ENCODE measurements at regions not wholly inside any gene's neighbourhood (a gene's known extent, or its start where the extent isn't known, plus 50 kb on each side); places are given as distances from the start of the nearest gene placed in this dataset.
A peak's percentile ranks its signal among the peaks of the same experiment; 100 is the strongest.
"Not testable (repeated sequence)": the region's sequence is repeated elsewhere in the genome, so short reads cannot be mapped to it uniquely, and the experiment has no call there.

DNA sequence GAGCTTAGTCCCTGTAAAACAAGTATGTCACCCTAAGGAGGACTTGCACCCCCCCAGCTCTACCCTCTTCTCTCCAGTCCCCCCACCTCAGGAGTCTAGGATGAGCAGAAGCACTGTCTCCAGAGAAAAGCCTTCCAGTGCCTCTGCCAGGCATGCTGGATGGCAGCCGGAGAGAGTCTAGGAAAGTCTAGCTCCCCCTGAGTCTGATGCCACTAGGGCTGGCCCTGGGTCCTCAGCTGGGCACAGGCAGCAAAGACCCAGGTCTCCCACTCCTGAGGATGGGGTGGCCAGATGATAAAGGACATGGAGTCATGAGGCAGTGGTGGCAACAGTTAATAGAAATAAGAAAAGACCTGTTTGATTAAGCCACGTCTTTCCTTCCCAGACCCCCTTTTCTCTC, 225.6 kb downstream of the CYP26B1 start:
- H3K27me3 Mint-ChIP-seq (ENCODE audit: low read depth), result peaks cover 56% of the 10 kb centered on the region
- no peak overlapping the region for H3K27ac Mint-ChIP-seq
- peaks cover 3% of the 10 kb centered on the region for H3K36me3 Mint-ChIP-seq (ENCODE audit: low read depth)
- H3K4me3 Mint-ChIP-seq, result no peak overlapping the region
- TF ChIP-seq, protein P1, sequence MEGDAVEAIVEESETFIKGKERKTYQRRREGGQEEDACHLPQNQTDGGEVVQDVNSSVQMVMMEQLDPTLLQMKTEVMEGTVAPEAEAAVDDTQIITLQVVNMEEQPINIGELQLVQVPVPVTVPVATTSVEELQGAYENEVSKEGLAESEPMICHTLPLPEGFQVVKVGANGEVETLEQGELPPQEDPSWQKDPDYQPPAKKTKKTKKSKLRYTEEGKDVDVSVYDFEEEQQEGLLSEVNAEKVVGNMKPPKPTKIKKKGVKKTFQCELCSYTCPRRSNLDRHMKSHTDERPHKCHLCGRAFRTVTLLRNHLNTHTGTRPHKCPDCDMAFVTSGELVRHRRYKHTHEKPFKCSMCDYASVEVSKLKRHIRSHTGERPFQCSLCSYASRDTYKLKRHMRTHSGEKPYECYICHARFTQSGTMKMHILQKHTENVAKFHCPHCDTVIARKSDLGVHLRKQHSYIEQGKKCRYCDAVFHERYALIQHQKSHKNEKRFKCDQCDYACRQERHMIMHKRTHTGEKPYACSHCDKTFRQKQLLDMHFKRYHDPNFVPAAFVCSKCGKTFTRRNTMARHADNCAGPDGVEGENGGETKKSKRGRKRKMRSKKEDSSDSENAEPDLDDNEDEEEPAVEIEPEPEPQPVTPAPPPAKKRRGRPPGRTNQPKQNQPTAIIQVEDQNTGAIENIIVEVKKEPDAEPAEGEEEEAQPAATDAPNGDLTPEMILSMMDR (IDR thresholded peaks at IDR 0.05; ENCODE audit: unreplicated experiment in 3 of 3), result no peak
- H3K9me3 Mint-ChIP-seq, result peaks cover 17% of the 10 kb centered on the region
- peaks cover 15% of the 10 kb centered on the region for H3K4me1 Mint-ChIP-seq

DNA sequence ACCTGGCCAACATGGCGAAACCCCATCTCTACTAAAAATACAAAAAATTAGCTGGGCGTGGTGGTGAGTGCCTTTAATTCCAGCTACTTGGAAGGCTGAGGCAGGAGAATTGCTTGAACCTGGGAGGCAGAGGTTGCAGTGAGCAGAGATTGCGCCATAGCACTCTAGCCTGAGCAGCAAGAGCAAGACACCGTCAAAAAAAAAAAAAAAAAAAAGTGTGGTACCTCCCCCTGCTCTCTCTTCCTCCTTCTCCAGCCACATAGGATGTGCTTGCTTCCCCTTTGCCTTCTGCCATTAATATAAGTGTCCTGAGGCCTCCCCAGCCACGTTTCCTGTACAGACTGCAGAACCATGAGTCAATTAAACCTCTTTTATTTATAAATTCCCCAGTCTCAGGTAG, 226.8 kb downstream of the CYP26B1 start:
- peaks cover 54% of the 10 kb centered on the region for H3K27me3 Mint-ChIP-seq (ENCODE audit: low read depth)
- H3K9me3 Mint-ChIP-seq, result peaks cover 21% of the 10 kb centered on the region
- not testable (repeated sequence) for H3K4me3 Mint-ChIP-seq; H3K27ac Mint-ChIP-seq; H3K36me3 Mint-ChIP-seq (ENCODE audit: low read depth)
- peaks cover 12% of the 10 kb centered on the region for H3K4me1 Mint-ChIP-seq

DNA sequence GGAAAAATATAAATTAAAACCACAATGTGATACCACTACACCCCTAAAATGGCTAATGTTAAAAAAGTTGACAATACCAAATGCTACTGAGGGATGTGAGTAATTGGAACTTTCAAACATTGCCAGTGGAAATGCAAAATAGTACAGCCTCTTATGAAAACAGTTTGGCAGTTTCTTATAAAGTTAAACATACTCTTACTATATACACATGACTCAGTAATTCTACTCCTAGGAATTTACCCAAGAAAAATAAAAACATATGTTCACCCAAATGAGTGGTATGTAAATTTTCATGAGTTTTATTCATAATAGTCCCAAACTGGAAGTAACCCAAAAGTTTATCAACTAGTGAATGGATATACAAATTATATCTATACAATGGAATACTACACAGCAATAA, 228.0 kb downstream of the CYP26B1 start:
- Mint-ChIP-seq H3K4me1 (peaks cover 8% of the 10 kb centered on the region), H3K36me3 (ENCODE audit: low read depth) (peaks cover 3% of the 10 kb centered on the region), H3K27me3 (ENCODE audit: low read depth) (peaks cover 47% of the 10 kb centered on the region), H3K4me3 (no peak overlapping the region), H3K9me3 (peaks cover 25% of the 10 kb centered on the region), H3K27ac (no peak overlapping the region)
- TF ChIP-seq, protein P1 (IDR thresholded peaks at IDR 0.05; ENCODE audit: unreplicated experiment in 3 of 3), result no peak

DNA sequence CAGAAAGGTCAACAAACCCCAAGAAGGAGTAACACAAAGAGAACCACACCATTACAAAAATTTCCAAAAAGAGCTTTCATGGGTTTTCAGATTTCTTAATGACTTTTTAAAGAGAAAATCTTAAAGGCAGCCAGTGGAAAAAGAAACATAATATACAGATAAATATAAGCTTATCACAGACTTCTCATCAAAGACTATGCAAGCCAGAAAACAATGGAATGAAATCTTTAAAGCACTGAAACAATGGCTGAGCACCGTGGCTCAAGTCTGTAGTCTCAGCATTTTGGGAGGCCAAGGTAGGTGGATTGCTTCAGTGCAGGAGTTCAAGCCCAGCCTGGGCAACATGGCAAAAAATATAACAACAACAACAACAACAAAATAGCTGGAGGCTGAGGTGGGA, 237.4 kb downstream of the CYP26B1 start:
- Mint-ChIP-seq H3K4me1 (peaks cover 6% of the 10 kb centered on the region), H3K27ac (no peak overlapping the region), H3K27me3 (ENCODE audit: low read depth) (peaks cover 15% of the 10 kb centered on the region), H3K4me3 (no peak overlapping the region), H3K36me3 (ENCODE audit: low read depth) (no peaks in the 10 kb centered on the region), H3K9me3 (peaks cover 44% of the 10 kb centered on the region)
- TF ChIP-seq, protein P1 (IDR thresholded peaks at IDR 0.05; ENCODE audit: unreplicated experiment in 3 of 3), result no peak

DNA sequence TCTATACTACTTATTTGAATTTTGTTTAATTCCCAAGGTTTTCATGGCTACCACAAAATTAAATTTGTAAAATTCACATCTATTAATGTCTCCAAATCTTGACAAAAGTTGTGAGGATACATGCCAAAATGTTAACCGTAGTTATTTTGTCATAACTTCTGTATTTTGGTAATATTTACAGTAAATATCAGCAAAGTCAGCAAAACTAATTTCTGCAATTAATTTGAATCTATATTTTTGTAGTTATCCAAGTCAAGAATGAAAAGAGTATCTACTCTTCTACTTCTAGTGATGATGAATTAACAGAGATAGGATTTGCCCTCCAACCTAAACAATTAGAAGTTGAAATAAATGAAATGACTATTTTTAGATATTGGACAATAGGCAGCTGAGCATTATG, 238.9 kb downstream of the CYP26B1 start:
- Mint-ChIP-seq H3K27ac (no peak overlapping the region), H3K9me3 (peaks cover 43% of the 10 kb centered on the region), H3K4me3 (no peak overlapping the region), H3K27me3 (ENCODE audit: low read depth) (peaks cover 15% of the 10 kb centered on the region), H3K4me1 (peaks cover 6% of the 10 kb centered on the region), H3K36me3 (ENCODE audit: low read depth) (no peaks in the 10 kb centered on the region)
- TF ChIP-seq, protein P1 (IDR thresholded peaks at IDR 0.05; ENCODE audit: unreplicated experiment in 3 of 3), result no peak

DNA sequence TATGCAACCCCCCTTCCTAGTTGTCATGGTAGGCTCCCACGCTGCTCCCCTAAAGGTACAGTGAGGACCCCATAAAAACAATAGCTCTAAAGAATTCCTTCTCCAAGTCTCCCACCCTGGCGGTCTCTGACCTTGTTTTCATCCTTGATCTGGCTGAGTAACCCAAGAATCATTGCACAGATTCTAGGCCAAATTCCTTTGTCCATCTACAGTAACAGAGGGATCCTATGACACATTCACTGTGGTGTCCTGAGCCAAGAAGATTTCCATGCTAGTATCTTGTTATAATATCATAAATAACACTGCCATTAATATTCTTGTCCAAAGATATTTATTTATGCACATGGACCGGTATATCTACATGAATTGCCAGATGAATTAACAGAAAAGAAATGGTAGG, 240.2 kb downstream of the CYP26B1 start:
- Mint-ChIP-seq H3K36me3 (ENCODE audit: low read depth) (no peaks in the 10 kb centered on the region), H3K27me3 (ENCODE audit: low read depth) (peaks cover 21% of the 10 kb centered on the region), H3K4me3 (no peak overlapping the region), H3K27ac (peak overlapping the region in 1 of 3 experiments; percentile 44), H3K9me3 (peaks cover 38% of the 10 kb centered on the region), H3K4me1 (peaks cover 6% of the 10 kb centered on the region)
- TF ChIP-seq, protein P1 (IDR thresholded peaks at IDR 0.05; ENCODE audit: unreplicated experiment in 3 of 3), result no peak

All from nephron (organoid).